Upper lobe of left lung (tissue), 4 donors: ENCODE measurements at regions not wholly inside any gene's neighbourhood (a gene's known extent, or its start where the extent isn't known, plus 50 kb on each side); places are given as distances from the start of the nearest gene placed in this dataset.

Source experiments
- CTCF ChIP-seq, 6 experiments: fragments of 450-650 bp in 4 of 6; fragments of 200-600 bp in 2 of 6; sonication (generic) in 2 of 6; IDR thresholded peaks; one replicate each; pipeline ENCODE4 v1.5.1; 2016 to 2019; ENCODE audit warnings: antibody characterized with exemption in 6 of 6
- EP300 ChIP-seq, 4 donors: sonication (generic); formaldehyde crosslinking; IDR thresholded peaks; one replicate each; pipeline ENCODE4 v1.5.1; 2017; ENCODE audit warnings: antibody characterized with exemption in 4 of 4, control low read depth in 2 of 4
- POLR2A ChIP-seq, 4 donors: fragments of 450-650 bp; IDR thresholded peaks; one replicate each; pipeline ENCODE4 v1.5.1; 2016 to 2017; ENCODE audit warnings: antibody characterized with exemption in 4 of 4, mild to moderate bottlenecking in 2 of 4
- POLR2AphosphoS5 ChIP-seq, 2 donors: sonication (generic); formaldehyde crosslinking; IDR thresholded peaks; one replicate each; pipeline ENCODE4 v1.5.1; 2017; ENCODE audit warnings: antibody characterized with exemption in 2 of 2

GRCh38 chr7:31234836-31235605 lies 105.5 kb downstream of the NEUROD6 start:
- TF ChIP-seq CTCF (IDR thresholded peaks at IDR 0.05): no peak
- TF ChIP-seq POLR2A (IDR thresholded peaks at IDR 0.05): no peak
- TF ChIP-seq EP300 (IDR thresholded peaks at IDR 0.05): no peak
- TF ChIP-seq POLR2AphosphoS5 (IDR thresholded peaks at IDR 0.05): no peak
